GM19023 (cell line): ENCODE measurements at regions not wholly inside any gene's neighbourhood (a gene's known extent, or its start where the extent isn't known, plus 50 kb on each side); places are given as distances from the start of the nearest gene placed in this dataset.

Source experiments
- ATAC-seq: cut with Tn5 transposase; IDR thresholded peaks from one replicate; pipeline ENCODE4 v1.9.1; 2021; ENCODE audit warnings: mild to moderate bottlenecking, moderate library complexity; ENCODE audit not compliant: unreplicated experiment

DNA sequence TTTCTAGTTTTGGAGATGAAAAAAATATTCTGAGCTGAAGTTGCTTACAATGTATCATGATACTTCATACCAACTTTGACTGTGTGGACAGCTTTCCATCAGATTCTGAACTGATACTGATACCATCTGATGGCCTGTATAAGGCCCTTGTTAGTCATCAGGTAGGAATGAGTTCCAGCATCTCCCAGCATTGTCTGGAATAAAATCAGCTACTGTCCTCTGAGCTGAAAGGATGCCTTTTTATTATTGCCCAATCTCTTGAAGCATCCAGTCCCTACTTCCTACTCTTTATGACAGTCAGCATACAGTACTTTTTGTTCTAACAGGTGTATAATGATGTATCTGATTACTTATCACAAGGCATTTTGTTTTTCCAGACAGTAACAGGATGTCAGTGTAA lies 70.6 kb upstream of the EYA4 start:
- no peak for ATAC-seq

DNA sequence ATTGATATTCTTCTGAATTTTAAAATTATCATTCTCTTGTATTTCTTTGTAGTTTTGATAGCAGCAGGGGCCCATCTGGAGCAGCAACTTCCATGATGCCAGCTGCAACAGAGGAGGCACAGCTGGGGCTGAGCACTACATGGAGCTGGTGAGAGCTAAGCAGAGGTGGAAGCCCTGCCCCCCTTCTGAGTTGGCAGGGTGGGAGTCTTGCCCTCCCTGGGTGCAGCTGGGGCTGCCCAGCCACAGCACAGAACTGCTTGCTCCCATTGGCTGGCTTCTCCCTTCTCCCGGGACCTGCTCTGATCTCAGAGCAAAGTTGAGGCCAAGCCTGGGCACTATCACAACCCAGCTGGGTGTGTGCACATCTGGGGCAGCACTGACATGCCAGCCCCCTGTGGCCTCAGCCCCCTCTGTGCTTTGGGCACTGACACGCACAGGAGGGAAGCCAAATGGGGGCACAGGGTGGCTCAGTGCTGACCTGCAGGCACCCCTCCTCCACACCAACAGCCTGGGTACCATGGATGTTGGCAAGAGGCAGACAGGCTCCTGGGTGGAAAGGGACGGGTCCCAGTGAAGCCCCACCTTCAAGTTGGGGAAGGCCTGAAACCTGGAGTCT lies 69.1 kb upstream of the EYA4 start:
- ATAC-seq, result no peak

DNA sequence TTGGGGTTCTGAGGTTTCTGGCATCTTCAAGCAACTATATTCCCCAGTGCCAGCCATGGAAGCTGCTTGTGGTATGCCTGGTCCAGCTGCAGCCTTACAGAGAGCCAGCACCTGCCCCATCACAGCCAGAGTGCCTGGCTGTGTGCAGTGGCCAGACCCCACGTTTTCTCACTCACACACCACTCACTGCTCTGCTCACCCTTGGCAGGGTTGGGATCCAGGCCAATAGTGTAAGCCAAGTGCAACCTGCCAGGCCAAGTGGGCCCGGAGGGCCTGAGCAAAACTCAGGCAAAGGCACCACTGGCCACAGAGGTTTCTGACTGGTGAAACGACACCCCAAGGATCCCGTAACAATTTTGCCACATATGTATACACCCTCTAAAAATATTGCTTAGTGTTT lies 67.9 kb upstream of the EYA4 start:
- ATAC-seq, result no peak

GRCh38 chr6:133179481-133179880 lies 61.7 kb upstream of the EYA4 start:
- no peak for ATAC-seq

DNA sequence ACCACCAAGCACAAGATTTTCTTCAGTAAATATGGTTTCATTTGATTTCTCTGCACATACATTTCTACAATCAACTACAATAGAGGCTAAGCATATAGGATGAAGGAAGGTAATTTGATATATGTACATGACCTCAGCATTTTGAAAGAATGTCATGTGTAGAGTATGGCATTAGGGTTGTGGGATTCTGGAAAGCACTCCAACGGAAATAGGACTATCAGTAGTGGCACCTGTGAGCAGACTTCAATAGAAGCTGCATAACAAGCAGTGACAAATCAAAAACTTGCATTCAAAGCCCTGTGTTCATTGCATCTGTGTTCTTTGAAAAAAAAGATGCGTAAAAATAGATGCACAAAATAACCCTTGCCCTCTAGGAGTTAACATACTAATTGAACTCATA lies 57.5 kb upstream of the EYA4 start:
- no peak for ATAC-seq

- no peak for ATAC-seq
Measured at GRCh38 chr6:133184798-133185372, 56.3 kb upstream of the EYA4 start.

- ATAC-seq, result no peak
Measured at GRCh38 chr6:133185731-133186130, 55.4 kb upstream of the EYA4 start.

GRCh38 chr6:133187114-133187513 lies 54.0 kb upstream of the EYA4 start:
- ATAC-seq, result no peak

DNA sequence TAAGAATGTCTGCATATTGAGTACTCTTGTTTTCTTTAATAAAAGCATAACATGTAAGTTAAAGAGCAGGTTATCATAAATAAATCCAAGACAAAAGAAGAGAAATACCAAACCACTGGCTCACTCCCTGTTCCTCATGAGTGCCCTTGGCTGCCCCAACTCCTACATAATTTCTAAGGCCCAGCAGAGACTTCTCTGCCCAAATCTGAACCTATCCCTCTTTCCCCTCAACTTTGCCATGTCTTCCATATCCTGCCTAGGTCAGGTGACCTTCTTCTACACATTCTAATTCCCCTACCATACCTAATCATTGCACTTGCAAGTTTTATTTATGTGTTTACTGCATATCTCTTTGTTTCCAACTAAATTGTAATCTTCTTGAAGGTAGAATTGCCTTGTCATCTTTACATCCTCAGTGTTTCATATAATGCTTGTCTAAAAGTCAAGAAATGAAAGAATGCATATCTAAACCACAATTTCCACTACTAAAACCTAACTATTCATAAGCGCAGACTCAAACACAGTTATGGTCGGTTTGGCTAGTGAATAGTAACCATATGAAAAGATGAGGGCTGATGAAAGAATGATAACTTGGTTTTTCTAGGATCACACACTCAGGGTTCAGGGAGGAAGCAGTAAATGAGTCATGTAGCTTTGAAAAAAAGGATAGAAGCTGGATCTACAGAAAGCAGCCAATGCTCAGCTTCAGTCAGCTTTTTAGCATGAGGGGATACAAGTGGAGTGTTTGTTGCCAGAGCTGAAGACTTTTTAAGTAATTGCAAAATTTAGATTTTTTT lies 53.3 kb upstream of the EYA4 start:
- no peak for ATAC-seq

- no peak for ATAC-seq
Measured at GRCh38 chr6:133190912-133191311, 50.2 kb upstream of the EYA4 start.

DNA sequence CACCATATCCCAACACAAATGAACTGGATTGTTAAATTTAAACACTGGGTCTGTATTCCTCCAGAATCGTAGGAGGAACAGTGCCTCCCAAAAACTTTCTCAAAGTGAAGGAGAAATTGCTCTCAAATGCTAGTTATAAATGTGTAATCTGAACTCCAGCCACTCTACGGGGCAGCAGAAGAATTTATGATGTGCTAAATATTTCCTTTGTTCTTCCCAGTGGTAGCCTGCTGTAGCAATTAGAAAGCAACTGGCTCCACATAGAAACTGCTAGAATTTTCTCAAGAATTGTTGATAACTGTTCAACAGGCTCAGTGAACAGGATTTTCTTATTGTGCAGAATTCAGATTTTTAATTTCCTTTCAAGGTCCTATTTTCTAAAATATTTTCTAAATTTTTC lies 49.8 kb upstream of the EYA4 start:
- ATAC-seq, result no peak
